Tongue (tissue), 1 donor: ENCODE measurements at regions not wholly inside any gene's neighbourhood (a gene's known extent, or its start where the extent isn't known, plus 50 kb on each side); places are given as distances from the start of the nearest gene placed in this dataset.
"Not testable (repeated sequence)": the region's sequence is repeated elsewhere in the genome, so short reads cannot be mapped to it uniquely, and the experiment has no call there.

Source experiments
- DNase-seq: peaks from one replicate; pipeline ENCODE4 v3.0.0-alpha.2; 2015

DNA sequence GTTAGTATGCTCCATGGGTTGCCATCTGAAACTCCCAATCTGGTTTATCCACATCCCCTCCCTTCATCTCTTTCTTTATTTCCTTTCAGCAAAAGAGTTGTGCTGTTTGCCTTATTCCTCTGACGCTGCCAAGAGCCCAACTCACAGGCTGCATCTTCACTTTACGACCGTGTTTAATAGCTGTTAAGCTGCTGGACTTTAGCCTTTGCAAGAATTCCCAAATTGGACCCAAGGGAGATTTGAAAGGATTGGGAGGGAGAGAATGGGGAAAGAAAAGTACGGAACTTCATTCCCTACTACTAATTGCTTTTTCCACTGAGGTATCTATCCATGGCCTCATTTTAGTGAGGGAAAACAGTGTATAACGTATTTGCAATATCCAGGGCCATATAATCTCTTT, 263.4 kb upstream of the MEIS1 start:
- DNase-seq = peak; percentile 24

DNA sequence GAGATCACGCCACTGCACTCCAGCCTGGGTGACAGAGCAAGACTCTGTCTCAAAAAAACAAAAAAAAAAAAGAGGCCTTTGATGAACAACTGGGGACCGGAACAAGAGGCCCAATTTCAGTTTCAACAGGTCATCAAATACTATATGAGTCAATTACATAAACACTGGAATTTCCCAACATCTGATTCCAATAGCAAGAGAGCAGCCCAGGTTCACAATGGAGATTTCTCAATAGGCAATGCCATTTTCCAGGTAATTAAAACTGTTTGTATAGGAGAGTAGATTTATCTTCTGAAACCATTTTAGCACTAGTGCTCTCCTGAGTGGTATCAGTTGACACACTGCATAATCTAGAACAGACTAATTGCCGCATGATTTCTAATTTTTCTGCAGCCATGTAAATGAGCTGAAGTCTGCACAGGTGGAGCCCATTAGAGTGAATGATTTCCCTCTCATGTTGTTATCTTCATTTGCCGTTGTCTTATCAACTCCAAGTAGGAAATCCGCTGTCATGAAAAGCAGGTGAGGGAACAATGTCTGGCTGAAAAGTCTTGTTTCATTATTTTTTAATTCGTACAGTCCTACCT, 264.1 kb upstream of the MEIS1 start:
- DNase-seq = no peak

DNA sequence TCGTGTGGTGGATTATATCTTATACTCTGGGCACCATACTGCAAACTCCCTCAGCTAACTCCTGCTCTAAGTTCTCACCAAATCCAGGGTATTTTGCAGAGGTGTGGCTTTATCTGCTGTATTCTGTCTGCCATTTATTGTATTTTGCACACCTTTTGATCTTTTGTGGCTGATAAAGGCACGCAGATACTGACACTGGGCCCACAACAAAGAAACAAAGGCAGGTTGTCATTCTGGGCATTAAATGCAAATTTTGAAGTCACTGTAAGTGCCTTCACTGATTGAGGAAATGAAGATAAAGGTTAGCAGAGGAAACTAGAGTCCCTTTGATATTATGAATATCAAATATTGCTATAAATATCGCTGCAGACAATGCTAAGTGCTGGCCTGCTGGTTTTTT, 265.8 kb upstream of the MEIS1 start:
- DNase-seq = no peak

DNA sequence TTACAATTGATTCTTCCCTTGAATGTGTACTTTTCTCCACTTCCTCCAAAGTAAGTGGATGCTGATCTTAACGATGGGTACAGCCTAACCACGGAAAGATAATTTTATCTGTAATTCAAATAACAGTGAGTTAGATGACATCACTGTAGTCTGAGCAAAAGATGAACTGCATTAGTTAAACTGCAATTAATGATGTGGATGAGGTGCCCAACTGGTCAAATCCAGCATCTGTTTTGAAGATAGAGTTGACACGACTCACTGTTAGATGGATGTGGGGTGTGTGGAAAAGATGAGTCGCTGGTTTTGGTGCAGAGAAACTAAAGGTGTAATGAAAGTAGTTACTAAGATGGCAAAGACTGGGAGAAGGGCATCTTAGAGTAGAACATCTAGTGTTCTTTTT, 270.5 kb upstream of the MEIS1 start:
- DNase-seq = no peak

DNA sequence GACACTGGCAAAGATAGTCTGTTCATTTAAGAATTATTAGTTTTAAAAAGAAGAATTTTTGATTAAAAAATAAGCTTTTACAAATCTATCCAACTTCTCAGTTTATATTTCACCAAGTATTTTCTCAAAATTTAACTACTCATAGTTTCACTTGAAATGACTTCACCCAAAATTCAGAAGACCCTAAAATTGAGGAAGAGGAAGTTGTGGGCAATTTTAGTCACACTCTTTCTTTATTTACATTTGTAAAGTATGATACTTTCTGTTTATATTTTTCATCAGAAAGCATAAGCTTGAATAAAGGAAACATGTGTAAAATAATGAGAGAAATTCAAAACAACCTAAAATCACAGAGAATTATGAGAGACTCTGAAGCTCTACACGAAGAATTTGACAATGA, 278.8 kb upstream of the MEIS1 start:
- no peak for DNase-seq

DNA sequence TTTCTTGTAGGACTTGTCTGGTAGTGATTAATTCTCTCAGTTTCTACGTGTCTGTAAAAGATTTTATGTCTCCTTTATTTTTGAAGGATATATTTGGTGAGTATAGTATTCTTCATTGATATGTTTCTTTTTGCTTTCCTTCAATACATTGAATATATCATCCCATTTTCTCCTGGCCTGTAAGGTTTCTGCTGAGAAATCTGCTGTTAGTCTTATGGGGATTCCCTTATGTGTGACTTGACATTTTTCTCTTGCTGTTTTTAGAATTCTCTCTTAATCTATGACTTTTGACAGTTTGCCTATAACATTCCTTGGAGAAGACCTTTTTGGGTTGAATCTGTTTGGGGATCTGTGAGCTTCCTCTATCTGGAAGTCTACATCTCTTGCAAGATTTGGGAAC, 281.0 kb upstream of the MEIS1 start:
- no peak for DNase-seq

DNA sequence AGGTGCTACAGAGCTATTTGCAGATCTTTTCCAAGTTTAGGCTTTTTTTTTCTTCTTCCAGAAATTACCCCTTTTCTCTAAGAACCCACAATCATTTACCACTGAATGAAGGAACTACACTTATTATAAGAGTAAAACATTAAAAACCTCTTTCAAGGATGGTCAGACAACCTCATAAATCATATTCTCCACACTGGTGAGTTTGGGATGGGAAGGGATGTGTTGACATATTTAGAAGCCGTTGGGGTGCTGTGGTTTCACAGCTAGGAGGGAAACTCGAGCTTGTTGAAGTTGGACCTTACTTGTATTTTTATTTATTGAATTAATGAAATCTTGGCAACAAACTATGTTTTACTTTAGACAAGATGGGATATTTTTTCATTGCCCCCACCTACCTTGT, 289.4 kb upstream of the MEIS1 start:
- no peak for DNase-seq

DNA sequence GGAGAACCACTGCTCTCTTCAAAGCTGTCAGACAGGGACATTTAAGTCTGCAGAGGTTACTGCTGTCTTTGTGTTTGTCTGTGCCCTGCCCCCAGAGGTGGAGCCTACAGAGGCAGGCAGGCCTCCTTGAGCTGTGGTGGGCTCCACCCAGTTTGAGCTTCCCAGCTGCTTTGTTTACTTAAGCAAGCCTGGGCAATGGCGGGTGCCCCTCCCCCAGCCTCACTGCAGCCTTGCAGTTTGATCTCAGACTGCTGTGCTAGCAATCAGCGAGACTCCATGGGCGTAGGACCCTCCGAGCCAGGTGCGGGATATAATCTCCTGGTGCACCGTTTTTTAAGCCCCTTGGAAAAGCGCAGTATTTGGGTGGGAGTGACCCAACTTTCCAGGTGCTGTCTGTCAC, 290.6 kb upstream of the MEIS1 start:
- DNase-seq = not testable (repeated sequence)

DNA sequence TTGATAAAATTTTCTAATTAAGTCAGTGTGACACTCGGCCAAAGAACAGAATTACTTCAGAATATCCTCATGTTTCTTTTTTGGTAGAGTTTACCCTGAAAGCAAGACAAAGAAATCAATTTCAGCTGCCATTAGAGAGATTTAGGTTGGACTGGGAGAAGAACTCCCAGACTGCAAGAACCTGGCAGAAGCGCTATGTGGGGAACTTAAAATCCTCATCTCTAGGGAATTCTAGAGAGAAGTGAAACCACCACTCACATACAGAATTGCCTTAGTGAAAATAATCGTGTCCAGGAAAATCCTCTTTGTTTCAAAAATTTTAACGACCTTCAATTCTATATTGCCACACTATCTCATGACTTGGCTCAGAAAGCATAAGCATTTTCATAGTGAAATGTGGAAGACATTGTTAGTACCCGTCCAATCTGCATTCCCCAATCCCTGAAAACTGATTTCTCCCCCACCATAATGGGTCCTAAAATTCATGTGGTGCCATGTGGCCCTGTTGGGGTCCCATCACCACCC, 297.3 kb upstream of the MEIS1 start:
- DNase-seq = no peak

DNA sequence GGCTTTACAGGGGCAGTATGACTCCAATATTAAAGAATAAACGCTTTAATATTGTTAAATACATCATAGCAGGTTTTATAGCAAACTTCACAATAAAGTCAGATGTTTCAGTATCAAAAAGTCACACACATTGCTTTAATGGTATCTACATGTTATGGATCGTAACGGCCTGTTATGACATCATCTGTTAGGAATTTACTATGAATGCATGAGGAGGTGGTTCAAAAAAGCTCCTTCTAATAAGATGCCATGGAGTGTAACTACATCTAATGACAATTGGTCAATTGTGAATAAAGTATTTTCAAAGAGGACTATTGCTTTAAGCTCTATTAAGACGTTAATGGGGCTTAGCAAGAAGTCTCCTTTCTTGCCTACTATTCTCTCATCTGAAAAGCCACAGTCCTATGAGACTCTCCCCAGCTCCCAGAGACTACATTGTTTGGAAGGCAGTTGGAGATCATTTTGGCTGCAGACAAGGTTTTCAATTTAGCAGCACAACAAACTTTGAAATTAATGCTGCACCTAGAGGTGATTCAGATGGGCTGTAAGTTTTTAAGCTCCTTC, 300.7 kb upstream of the MEIS1 start:
- DNase-seq = peak; percentile 24

DNA sequence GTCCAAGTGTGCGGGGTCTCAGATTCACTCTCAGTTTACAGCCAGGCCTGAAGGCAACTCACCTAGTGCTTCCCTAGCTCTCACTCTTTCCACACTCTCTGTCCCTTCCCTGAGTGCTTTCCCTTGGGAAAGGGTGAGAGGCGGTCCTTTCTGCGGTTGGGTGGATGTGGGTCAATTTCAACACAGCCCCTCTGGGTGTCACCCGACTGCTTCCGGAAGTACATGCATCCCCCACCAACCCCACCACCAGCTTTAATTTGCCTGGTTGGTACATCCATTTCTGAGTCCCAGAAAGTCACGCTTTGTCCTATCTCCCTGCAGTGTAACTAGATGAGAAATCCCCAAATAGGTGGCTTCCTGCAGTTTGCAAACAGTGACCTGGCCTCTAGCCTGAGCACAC, 307.3 kb upstream of the MEIS1 start:
- DNase-seq = no peak

DNA sequence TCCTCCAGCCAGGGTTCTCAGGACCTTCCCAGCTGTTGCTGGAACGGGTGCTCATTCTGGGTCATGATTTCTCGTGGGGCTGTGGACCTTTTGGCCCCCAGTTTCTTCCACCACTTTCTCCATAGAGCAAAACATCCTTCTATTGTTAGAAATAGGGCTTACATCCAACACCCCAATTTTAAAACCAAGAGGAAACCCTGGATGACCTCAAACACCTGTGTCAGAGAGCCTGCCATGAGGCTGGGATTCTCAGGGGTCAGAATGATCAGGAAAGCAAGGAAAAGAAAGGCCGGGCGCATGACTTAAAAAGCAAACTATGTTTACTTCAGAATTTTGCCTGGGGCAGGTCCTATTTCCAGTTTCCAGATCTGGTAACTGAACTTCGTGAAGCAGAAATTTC, 307.9 kb upstream of the MEIS1 start:
- peak; percentile 55 for DNase-seq

DNA sequence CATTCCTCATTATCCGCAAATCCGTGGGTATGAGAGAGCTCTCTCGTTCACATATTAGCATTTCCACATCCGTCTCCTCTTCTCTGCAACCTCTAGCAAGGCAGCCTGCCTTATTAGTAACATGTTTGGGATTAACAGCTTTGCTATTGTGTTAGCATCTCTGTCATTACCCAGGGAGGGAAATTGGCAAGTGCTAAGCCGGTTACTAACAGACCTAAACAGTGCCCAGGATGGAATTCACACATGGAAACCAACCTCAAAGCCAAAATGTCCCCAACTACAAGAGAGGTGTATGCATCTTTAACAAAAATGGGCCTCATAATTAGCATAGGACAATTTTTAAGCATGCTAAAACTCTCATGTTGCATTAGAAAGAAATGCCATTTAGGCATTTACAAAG, 309.0 kb upstream of the MEIS1 start:
- no peak for DNase-seq

DNA sequence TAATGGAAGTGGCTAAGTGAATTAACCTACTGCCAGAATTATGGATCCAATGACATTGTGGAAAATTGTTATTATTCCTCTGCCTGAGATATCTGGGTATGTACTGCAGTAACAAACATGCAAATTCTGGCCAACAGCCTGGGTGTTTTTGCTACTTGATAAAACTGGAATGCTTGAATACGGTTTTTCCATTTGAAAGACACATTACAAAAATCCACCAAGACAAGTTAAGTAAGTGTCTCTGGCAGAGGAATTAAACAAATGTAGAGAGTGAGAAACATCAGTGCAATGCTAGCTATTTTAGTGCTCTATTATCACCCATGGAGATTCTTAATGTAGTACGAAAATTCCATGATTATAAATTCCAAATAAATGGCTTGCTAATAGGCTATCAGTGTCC, 312.4 kb upstream of the MEIS1 start:
- DNase-seq = no peak

DNA sequence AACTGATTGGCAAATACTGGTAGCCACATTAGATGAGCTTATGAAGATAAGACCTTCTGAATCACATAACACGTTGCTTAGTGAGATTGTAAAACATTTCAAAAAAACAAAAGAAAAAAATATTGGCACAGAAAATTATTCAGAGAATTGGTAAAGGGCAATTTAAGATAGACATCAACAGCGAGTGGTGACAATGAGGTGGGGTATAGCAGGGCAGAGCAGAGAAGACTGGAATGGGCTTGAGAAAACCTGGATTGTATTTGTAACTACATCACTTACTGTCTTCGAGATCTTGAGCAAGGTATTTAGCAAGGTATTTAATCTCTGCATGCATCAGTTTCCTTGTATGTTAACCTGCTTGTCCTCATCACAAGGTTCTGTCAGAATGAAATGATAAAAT, 313.0 kb upstream of the MEIS1 start:
- no peak for DNase-seq

DNA sequence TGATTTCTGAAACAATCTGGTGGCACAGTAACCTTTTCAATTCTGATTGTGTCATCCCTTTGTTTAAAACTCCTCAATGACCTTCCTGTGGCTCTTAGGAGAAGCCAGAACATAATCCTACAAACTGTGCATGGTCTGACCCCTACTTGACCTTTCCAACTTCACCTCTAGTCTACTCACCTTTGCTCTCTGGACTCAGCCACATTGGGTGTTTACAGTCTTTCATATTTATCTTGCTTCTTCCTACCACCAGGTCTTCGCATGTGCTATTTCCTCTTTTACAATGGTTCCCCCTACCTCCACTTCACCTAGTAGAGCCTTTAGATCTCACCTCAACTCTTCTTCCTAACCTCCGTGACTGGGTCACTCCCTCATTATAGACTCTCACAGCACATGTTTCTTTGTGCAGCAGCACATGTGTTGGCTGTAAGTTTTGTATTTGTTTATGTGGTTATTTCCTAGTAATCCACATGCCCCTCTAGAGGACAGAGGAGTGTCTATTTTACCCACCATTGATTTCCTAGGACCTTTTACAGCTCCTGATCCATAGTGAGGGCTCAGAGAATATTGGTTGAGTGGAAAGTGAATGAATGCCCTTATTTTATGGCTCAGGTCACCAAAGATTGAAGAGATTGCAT, 320.8 kb upstream of the MEIS1 start:
- DNase-seq = no peak

DNA sequence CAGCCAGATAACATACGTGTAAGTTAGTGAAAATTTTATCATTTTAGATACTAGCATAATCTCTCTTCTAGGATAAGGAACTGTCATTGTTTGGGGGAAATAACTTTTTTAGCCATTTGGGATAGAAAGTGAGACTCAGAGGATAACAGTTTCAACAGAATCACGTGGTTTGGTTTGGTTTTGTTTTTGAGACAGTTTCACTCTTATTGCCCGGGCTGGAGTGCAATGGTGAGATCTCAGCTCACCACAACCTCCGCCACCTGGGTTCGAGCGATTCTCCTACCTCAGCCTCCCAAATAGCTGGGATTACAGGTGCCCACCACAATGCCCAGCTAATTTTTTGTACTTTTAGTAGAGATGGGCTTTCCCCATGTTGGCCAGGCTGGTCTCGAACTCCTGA, 323.2 kb upstream of the MEIS1 start:
- DNase-seq = no peak

DNA sequence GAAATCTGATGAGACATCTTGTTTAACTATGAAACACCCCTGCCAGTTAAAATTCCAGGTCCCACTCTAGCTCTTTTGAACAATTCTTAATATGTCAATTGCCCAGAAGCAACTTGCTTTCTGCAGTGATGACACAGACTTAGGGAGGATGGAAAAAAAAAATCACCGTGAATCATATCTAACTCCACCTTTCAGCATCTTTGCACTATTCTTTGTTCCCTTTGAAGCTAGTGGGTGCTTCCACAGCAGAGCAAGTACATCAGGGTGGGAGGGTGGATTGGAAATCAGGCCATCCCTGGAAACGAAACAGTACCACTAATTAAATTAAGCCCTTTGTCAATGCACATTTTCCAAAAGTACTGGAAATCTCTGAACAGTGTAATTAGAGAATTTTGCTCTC, 324.3 kb upstream of the MEIS1 start:
- DNase-seq = no peak

DNA sequence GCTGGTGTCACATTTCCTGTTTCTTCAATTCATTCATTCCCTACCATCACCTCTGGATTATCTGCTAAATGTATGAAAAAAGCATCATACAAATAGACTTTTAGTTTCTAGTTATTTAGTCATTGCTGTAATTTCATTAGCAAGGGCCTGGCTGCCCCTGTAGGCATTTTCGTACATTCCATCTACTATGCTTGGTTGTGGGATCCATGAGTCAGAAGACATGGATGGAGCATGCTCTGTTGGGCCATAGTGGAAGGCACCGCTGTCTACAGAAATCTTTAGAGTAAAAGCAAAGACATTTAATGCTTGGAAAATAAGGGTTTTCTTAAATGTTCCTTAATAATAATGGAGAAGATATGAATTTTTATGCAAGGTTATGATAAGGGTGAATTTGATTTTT, 324.8 kb upstream of the MEIS1 start:
- no peak for DNase-seq

DNA sequence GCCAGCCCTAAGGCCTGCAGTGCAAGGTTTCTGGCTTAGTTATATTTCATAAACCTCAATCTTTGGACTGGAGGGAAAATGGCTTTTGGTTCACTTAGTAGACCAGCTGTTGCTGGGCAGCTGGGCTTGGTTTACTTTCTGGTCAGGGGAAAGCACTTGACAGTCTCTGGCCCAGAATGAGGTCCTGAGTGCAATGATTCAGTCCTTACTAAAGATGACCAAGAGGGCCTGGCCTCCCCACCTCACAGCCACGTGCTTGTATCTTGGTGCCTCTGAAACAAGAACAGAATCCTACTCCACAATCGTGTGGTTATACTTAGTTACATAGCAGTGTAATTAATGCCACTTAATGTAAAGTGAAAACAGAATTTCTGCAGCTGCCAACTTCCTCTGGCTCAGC, 325.5 kb upstream of the MEIS1 start:
- peak; percentile 33 for DNase-seq

DNA sequence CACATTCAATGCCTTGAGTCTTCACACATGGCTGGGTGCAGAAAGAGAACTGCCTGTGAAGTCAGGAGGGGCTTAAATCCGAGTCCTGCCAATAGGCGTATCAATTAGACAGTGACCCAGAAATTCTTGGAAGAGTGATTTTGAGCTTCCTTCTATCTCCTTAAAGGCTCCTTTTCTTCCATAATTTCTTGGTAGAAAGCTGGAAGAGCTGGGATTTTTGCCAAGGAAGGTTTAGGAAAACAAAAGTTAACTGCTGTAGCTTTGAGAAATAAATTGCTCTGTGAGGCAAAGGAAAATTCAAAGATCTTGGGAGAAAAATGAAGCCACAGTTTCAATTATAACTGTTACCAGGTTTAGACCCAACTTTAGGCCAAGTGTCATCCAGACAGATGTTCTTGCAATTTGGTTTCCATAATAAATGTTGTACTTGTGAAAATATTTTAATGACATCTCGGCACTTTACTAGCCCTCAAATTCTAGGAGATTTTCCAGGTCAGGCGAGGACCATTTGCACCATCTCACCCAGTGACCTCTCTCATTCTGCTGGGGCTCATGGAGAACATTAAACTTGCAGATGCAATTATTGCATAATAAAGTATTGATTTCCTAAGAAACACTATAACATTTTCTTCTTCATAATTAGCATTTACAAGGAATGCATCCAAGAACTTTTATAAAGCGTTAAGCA, 329.7 kb upstream of the MEIS1 start:
- peak; percentile 84 for DNase-seq

DNA sequence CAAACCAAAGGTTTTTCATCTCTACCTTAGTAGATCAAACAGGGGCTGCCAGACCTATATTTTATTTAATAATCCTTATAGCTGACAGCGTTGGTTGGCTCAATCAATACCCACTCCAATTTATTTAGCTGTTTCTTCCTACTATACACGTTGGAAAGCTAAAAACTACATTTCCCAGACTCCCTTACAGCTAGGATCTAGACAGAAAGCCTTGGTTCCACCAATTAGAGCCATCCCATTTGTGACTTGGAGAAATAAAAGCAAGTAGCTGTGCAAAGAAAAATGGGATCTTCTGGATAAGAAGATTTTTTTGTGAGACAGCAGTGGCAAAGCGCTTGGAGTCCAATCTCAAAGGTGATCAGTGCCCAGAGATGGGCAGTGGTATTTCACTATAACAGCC, 331.3 kb upstream of the MEIS1 start:
- no peak for DNase-seq

DNA sequence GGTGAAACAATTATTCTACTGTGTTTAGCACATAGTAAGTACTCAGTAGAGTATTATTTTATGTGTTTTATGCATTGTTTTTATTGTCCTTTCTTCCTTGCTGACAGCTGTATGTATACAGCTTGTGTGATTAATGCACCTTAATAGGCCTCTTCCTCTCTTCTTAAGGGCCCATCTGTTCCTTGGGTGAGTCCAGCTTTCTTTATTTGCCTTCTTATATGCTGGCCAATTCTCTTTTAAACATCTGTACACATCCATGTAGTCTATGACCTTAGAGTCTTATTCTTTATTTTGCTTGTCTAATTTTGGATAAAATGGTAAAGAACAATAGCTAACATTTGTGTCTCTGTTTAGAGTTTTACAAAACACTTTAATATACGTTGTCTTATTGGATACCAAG, 333.7 kb upstream of the MEIS1 start:
- peak; percentile 47 for DNase-seq
